ENCODE measurements at regions not wholly inside any gene's neighbourhood (a gene's known extent, or its start where the extent isn't known, plus 50 kb on each side); places are given as distances from the start of the nearest gene placed in this dataset.

DNA sequence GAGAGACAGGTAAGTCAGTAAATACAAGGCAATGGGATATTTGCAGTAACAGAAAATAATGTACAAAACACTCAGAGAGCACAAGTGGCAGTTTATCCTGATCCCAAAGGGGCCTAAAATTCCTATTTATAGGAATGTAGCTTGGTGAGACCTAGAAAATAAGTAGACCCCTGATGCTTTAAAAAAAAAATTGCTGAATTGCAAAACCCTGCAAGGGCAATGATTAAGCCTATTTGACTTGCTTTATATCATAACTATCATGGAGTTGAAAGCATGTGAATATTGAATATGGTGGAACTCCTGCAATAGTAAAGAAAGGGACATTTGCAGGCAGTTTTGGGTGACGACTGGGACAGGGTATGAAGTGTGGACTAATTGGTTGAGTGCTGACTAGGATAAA lies 101.9 kb upstream of the C1orf21 start:
- ATAC-seq = no peak
- intact Hi-C loops (cut with micrococcal nuclease) = no loop called here
- no peak for DNase-seq
- Mint-ChIP-seq H3K4me3 (no peak overlapping the region), H3K9me3 (peaks cover under 1% of the 10 kb centered on the region), H3K27me3 (no peaks in the 10 kb centered on the region), H3K36me3 (ENCODE audit: low read depth) (no peaks in the 10 kb centered on the region), H3K27ac (no peak overlapping the region), H3K4me1 (ENCODE audit: low read depth) (no peaks in the 10 kb centered on the region)
- TF ChIP-seq, protein P1, sequence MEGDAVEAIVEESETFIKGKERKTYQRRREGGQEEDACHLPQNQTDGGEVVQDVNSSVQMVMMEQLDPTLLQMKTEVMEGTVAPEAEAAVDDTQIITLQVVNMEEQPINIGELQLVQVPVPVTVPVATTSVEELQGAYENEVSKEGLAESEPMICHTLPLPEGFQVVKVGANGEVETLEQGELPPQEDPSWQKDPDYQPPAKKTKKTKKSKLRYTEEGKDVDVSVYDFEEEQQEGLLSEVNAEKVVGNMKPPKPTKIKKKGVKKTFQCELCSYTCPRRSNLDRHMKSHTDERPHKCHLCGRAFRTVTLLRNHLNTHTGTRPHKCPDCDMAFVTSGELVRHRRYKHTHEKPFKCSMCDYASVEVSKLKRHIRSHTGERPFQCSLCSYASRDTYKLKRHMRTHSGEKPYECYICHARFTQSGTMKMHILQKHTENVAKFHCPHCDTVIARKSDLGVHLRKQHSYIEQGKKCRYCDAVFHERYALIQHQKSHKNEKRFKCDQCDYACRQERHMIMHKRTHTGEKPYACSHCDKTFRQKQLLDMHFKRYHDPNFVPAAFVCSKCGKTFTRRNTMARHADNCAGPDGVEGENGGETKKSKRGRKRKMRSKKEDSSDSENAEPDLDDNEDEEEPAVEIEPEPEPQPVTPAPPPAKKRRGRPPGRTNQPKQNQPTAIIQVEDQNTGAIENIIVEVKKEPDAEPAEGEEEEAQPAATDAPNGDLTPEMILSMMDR (IDR thresholded peaks at IDR 0.05) = no peak
- POLR2A ChIA-PET = no interaction called here
- CTCF ChIA-PET = no interaction called here

DNA sequence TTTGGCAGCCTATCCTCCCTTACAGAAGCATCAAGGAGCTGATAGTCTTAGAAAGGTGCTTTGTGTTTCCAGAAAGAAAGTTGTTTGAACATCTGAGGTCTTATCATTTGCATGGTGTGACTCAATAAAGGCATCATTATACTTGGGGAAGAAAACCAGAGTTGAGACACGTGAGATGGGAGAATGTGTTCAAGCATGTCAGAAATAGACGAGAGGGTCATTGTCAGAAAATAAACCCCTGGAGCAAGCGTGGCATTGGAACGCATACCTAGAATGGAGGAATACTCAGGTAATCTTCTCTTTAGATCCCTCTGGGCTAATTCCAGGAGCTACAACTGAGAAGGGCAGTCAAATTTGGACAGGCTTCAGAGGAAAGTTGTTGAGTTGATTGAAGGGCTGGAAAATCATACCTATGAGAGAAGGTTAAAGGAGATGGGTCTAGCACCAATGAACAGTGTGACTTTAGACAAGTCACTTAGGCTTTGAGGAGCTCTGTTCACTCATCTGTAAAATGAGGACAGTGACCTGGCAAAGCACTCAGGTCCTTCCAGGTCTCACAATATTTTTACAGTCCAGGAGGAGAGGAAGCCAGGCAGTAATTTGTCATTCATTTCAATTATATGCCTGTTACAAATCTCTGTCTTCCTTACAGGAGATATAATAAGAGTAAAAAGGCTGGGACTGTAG lies 101.3 kb upstream of the C1orf21 start:
- H3K27ac Mint-ChIP-seq = no peak overlapping the region
- H3K9me3 Mint-ChIP-seq = peaks cover 7% of the 10 kb centered on the region
- no peak for DNase-seq
- TF ChIP-seq, protein P1 (IDR thresholded peaks at IDR 0.05) = no peak
- intact Hi-C loops (cut with micrococcal nuclease) = no loop called here
- no peaks in the 10 kb centered on the region for H3K27me3 Mint-ChIP-seq
- ChIA-PET POLR2A (no interaction called here), CTCF (no interaction called here)
- no peaks in the 10 kb centered on the region for H3K36me3 Mint-ChIP-seq (ENCODE audit: low read depth)
- no peaks in the 10 kb centered on the region for H3K4me1 Mint-ChIP-seq (ENCODE audit: low read depth)
- H3K4me3 Mint-ChIP-seq = no peak overlapping the region
- ATAC-seq = no peak

DNA sequence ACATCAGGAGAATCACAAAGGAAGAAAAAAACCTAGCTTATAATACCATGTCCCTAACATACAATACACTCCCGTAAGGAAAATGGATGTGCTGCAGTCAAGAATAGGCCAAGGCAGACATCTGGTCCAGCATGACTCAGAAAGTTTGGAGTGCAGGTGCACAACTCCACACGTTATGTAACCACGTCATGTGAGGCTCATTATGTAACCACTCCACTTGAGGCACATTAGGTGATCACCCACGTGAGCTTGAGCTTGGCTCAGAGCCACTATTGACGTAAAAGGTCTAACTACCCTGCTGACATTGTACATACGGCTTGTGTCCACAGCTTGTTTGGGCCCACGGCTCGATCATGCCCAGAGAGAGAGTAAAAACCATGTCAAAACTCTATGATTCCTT lies 99.8 kb upstream of the C1orf21 start:
- no peaks in the 10 kb centered on the region for H3K36me3 Mint-ChIP-seq (ENCODE audit: low read depth)
- ATAC-seq (no peak), DNase-seq (no peak)
- no peaks in the 10 kb centered on the region for H3K27me3 Mint-ChIP-seq
- peaks cover 10% of the 10 kb centered on the region for H3K9me3 Mint-ChIP-seq
- POLR2A ChIA-PET = no interaction called here
- no peak overlapping the region for H3K27ac Mint-ChIP-seq
- no peaks in the 10 kb centered on the region for H3K4me1 Mint-ChIP-seq (ENCODE audit: low read depth)
- no peak overlapping the region for H3K4me3 Mint-ChIP-seq
- CTCF ChIA-PET = no interaction called here
- TF ChIP-seq, protein P1 (IDR thresholded peaks at IDR 0.05) = no peak
- intact Hi-C loops (cut with micrococcal nuclease) = no loop called here

DNA sequence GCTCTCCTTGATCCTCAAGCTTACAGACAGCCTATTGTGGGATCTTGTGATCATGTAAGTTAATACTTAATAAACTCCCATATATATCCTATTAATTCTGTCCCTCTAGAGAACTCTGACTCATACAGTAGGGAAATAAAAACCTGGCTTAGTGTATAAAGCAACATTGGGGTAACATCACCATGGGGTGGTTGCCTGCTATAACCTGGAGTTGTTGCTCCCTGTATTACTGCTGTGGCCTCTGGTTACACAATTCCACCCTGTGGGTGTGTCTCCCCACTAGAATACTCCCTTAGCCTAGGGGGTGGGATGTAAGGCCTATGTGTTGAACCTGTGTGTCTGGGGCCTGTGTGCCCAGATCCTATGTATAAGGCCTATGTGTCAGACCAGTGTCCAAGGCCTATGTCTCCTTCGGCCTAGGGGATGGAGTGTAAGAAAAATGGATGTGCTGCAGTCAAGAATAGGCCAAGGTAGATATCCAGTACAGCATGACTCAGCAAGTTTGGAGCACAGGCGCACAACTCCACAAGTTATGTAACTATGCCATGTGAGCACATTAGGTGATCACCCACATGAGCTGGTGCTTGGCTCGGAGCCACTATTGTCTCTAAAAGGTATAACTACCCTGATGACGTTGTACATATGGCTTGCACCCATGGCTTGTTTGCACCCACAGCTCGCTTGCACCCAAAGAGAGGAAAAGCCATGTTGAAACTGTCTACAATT lies 96.8 kb upstream of the C1orf21 start:
- Mint-ChIP-seq H3K27me3 (peaks cover 2% of the 10 kb centered on the region), H3K36me3 (ENCODE audit: low read depth) (no peaks in the 10 kb centered on the region), H3K4me3 (no peak overlapping the region), H3K4me1 (ENCODE audit: low read depth) (no peaks in the 10 kb centered on the region), H3K27ac (no peak overlapping the region), H3K9me3 (peaks cover 10% of the 10 kb centered on the region)
- TF ChIP-seq, protein P1 (IDR thresholded peaks at IDR 0.05) = no peak
- intact Hi-C loops (cut with micrococcal nuclease) = no loop called here
- ATAC-seq (no peak), DNase-seq (peak; percentile 9)
- POLR2A ChIA-PET = no interaction called here
- CTCF ChIA-PET = no interaction called here

DNA sequence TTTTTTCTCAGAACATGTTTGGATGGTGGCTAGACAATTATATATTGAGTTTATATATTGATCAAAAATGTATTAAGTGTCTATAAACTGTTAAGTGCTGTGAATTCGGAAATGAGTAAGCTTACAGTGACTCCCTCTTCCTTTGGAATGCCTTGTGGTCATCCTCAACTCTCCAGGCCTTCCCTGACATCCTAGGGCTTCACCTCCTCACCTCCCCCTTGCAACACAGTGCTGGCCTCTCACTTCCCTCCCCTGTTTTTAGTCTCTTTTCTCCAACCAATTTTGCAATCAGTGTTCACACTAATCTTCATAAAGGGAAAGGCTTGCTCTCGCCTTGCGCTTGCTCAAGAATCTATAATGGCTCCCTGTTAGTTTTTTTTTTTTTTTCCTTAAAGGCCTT lies 95.1 kb upstream of the C1orf21 start:
- peaks cover 10% of the 10 kb centered on the region for H3K9me3 Mint-ChIP-seq
- intact Hi-C loops (cut with micrococcal nuclease) = no loop called here
- TF ChIP-seq, protein P1 (IDR thresholded peaks at IDR 0.05) = no peak
- H3K27me3 Mint-ChIP-seq = peaks cover 2% of the 10 kb centered on the region
- no peaks in the 10 kb centered on the region for H3K36me3 Mint-ChIP-seq (ENCODE audit: low read depth)
- no peak overlapping the region for H3K27ac Mint-ChIP-seq
- H3K4me3 Mint-ChIP-seq = no peak overlapping the region
- POLR2A ChIA-PET = no interaction called here
- DNase-seq (no peak), ATAC-seq (no peak)
- H3K4me1 Mint-ChIP-seq (ENCODE audit: low read depth) = no peaks in the 10 kb centered on the region
- CTCF ChIA-PET = no interaction called here
